ENCODE measurements at regions not wholly inside any gene's neighbourhood (a gene's known extent, or its start where the extent isn't known, plus 50 kb on each side); places are given as distances from the start of the nearest gene placed in this dataset.

GRCh38 chr5:173480896-173481295 lies 135.6 kb downstream of the BOD1 start:
- POLR2A ChIA-PET, result no interaction called here
- CTCF ChIA-PET, result interaction anchor here (1.4 kb wide), 1 partner anchor 92 kb away, joined by 4 read pairs; no protein-coding TSS in a partner anchor
- Histone ChIP-seq H3K9me3 (ENCODE audit: control insufficient read depth, insufficient read depth, low read length) (no peaks in the 10 kb centered on the region), H3K4me3 (ENCODE audit: low read depth, low read length) (no peak overlapping the region), H3K27me3 (ENCODE audit: control insufficient read depth, insufficient read depth, low read length) (no peaks in the 10 kb centered on the region), H3K27ac (ENCODE audit: low read depth, low read length) (no peak overlapping the region)
- no peak for TF ChIP-seq CTCF (IDR thresholded peaks at IDR 0.05; ENCODE audit: low read depth, low read length)
- DNase-seq (ENCODE audit: low read depth, low spot score), result no peak

- Histone ChIP-seq H3K9me3 (ENCODE audit: control insufficient read depth, insufficient read depth, low read length) (no peaks in the 10 kb centered on the region), H3K4me3 (ENCODE audit: low read depth, low read length) (no peak overlapping the region), H3K27me3 (ENCODE audit: control insufficient read depth, insufficient read depth, low read length) (no peaks in the 10 kb centered on the region), H3K27ac (ENCODE audit: low read depth, low read length) (no peak overlapping the region)
- no peak for DNase-seq (ENCODE audit: low read depth, low spot score)
- no peak for TF ChIP-seq CTCF (IDR thresholded peaks at IDR 0.05; ENCODE audit: low read depth, low read length)
- ChIA-PET CTCF (interaction anchor here (0.6 to 0.8 kb wide), 2 partner anchors 136 to 521 kb away, joined by 3 to 6 read pairs; no protein-coding TSS in a partner anchor), POLR2A (interaction anchor here (0.9 kb wide), 1 partner anchor 24 kb away, joined by 5 read pairs; no protein-coding TSS in a partner anchor)
These were observed 136.7 kb downstream of the BOD1 start for GRCh38 chr5:173479711-173480110.

GRCh38 chr5:173477345-173478040 lies 139.0 kb downstream of the BOD1 start:
- POLR2A ChIA-PET, result no interaction called here

GRCh38 chr5:173475780-173476179 lies 140.7 kb downstream of the BOD1 start:
- H3K4me3 ChIP-seq (ENCODE audit: low read depth, low read length), result no peak overlapping the region
- DNase-seq (ENCODE audit: low read depth, low spot score), result no peak
- no peak overlapping the region for H3K27ac ChIP-seq (ENCODE audit: low read depth, low read length)
- TF ChIP-seq CTCF (IDR thresholded peaks at IDR 0.05; ENCODE audit: low read depth, low read length), result no peak
- H3K9me3 ChIP-seq (ENCODE audit: control insufficient read depth, insufficient read depth, low read length), result no peaks in the 10 kb centered on the region
- ChIA-PET POLR2A (interaction anchor here (1.0 to 2.0 kb wide), 4 partner anchors 21 to 162 kb away, joined by 3 to 16 read pairs (median 4); no protein-coding TSS in a partner anchor), CTCF (interaction anchor here (1.5 kb wide), 1 partner anchor 97 kb away, joined by 4 read pairs; no protein-coding TSS in a partner anchor)
- no peaks in the 10 kb centered on the region for H3K27me3 ChIP-seq (ENCODE audit: control insufficient read depth, insufficient read depth, low read length)

More at GRCh38 chr5:173477345-173478040, 139.0 kb downstream of the BOD1 start:
- H3K27me3 ChIP-seq (ENCODE audit: control insufficient read depth, insufficient read depth, low read length), result no peaks in the 10 kb centered on the region
- peak overlapping the region; percentile 83 for H3K27ac ChIP-seq (ENCODE audit: low read depth, low read length)
- no peak for DNase-seq (ENCODE audit: low read depth, low spot score)
- CTCF ChIA-PET, result interaction anchor here (0.6 kb wide), 1 partner anchor 1016 kb away, joined by 8 read pairs; no protein-coding TSS in a partner anchor
- 0 out of 2 replicates have a peak, but pooled peaks have one; percentile 13 for TF ChIP-seq CTCF (IDR thresholded peaks at IDR 0.05; ENCODE audit: low read depth, low read length)
- H3K9me3 ChIP-seq (ENCODE audit: control insufficient read depth, insufficient read depth, low read length), result no peaks in the 10 kb centered on the region
- no peak overlapping the region for H3K4me3 ChIP-seq (ENCODE audit: low read depth, low read length)

- peak overlapping the region; percentile 79 for H3K27ac ChIP-seq (ENCODE audit: low read depth, low read length)
- no peaks in the 10 kb centered on the region for H3K9me3 ChIP-seq (ENCODE audit: control insufficient read depth, insufficient read depth, low read length)
- no peaks in the 10 kb centered on the region for H3K27me3 ChIP-seq (ENCODE audit: control insufficient read depth, insufficient read depth, low read length)
- POLR2A ChIA-PET, result interaction anchor here (0.5 to 2.0 kb wide), 4 partner anchors 20 to 161 kb away, joined by 3 to 16 read pairs (median 4); no protein-coding TSS in a partner anchor
- DNase-seq (ENCODE audit: low read depth, low spot score), result no peak
- CTCF ChIA-PET, result interaction anchor here (0.6 to 1.5 kb wide), 5 partner anchors 34 to 182 kb away, joined by 3 to 4 read pairs (median 3); no protein-coding TSS in a partner anchor
- TF ChIP-seq CTCF (IDR thresholded peaks at IDR 0.05; ENCODE audit: low read depth, low read length), result no peak
- no peak overlapping the region for H3K4me3 ChIP-seq (ENCODE audit: low read depth, low read length)
These were observed 141.6 kb downstream of the BOD1 start for GRCh38 chr5:173474881-173475287.
